NCI-H460 (cell line): ENCODE measurements at regions not wholly inside any gene's neighbourhood (a gene's known extent, or its start where the extent isn't known, plus 50 kb on each side); places are given as distances from the start of the nearest gene placed in this dataset.

Experiments
- DNase-seq: peaks from one replicate; pipeline ENCODE4 v3.0.0-alpha.2; 2016; ENCODE audit warnings: low read depth; ENCODE audit errors: extremely low read depth

DNA sequence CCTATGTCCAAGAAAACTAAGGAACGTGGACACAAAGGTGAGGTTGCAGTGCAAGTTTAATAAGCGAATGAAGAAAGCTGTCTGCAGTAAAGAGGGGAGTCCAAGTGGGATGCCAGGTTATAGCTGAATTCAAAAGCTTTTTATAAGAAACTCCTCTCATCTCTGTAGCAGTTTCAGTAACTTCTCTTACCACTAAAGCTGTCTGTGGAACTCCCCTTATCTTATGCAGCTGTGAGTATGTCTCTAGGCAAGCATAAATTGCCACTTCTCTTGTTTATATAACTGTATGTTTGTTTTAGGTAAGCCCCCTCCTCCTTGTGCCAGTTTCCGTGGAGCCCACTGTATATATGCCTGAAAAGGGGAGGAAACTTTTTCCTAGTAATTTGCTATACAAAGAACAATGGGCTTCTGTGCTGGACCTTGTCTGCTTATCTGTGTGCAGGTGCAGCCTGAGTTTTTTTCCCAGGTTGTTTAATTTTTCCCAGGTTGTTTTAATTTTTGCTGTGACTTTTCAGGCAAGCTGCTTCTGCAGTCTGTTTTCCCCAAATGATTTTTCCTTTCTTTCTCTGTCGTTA lies 875.1 kb upstream of the EPHA6 start:
- no peak for DNase-seq

- DNase-seq = no peak
Observed at GRCh38 chr3:95965704-95966336, 848.6 kb upstream of the EPHA6 start.

GRCh38 chr3:95971573-95971972 lies 842.8 kb upstream of the EPHA6 start:
- no peak for DNase-seq

GRCh38 chr3:95994338-95994737 lies 820.1 kb upstream of the EPHA6 start:
- no peak for DNase-seq

- DNase-seq = no peak
Observed at GRCh38 chr3:96000966-96001365, 813.4 kb upstream of the EPHA6 start.

GRCh38 chr3:96007650-96008195 lies 806.7 kb upstream of the EPHA6 start:
- no peak for DNase-seq

DNA sequence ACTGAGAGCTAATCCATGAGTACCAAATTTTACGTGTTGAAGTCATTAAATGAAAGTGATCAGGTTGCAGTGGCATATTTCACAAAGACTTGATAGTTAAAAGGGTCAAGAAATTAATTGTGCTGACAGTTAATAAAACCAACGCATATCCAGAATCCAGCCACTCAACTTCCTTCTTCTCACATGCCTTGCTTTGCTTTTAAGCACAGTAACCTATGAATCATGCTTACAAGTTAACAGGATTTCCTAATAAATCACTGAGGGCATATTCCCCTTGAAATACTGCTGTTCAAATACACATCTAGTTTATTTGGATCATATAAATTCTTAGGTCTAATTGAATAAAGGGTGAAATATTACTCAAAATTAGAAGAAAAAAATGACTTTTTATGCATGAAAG lies 801.5 kb upstream of the EPHA6 start:
- no peak for DNase-seq

- DNase-seq = no peak
Observed at GRCh38 chr3:96017556-96017955, 796.8 kb upstream of the EPHA6 start.

- DNase-seq = no peak
Observed at GRCh38 chr3:96022676-96023075, 791.7 kb upstream of the EPHA6 start.

GRCh38 chr3:96027718-96028117 lies 786.7 kb upstream of the EPHA6 start:
- no peak for DNase-seq

DNA sequence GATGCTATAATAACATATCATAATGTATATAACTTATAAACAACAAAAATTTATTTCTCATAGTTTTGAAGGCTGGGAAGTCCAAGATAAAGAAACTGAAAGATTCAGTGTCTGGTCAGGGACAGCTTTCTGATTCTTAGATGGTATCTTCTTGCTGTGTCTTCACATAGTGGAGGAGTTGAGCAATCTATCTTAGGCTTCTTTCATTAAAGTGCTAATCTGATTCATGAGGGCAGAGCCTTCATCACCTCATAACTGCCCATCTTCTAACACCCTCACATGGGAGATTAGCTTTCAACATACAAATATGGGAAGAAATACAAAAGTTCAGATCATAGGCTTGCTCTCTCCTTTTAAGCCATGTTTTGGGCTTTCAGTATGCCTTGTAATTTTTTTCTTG lies 774.8 kb upstream of the EPHA6 start:
- DNase-seq = no peak

GRCh38 chr3:96059301-96059700 lies 755.1 kb upstream of the EPHA6 start:
- DNase-seq = no peak

DNA sequence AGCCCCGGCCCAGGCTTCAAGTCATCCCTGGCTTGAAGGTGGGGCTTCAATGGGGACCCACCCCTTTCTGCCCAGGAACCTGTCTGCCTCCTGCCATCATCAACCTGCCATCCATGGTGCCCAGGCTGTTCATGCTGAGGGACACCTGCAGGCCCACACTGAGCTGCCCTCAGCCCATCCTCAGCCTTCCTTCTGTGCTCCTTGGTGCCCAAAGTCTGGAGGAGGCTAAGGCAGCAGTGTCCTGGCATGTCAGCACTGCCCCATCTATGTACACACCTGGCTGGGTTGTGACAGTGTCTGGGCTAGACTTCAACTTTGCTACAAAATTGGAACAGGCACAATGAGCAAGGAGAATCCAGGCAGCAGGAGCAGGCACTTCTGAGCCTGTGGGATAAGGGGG lies 745.3 kb upstream of the EPHA6 start:
- DNase-seq = no peak

DNA sequence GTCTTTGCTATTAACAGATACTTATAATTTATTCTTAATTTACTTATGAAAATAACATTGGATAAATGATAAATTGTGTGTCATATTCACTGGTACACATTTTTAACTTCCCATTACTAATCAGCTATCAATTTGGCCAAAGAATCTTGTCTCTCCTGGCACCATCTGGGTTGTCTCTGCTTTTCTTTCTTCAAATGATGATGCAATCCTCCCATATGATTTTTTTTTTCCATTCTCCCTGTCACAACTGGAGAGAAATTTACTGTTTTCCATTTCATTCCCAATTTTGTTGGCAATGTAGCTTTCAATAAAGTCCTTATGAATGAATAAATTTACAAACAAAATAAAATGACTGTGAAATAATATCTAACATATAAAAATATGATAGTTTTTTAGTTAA lies 743.7 kb upstream of the EPHA6 start:
- DNase-seq = no peak

DNA sequence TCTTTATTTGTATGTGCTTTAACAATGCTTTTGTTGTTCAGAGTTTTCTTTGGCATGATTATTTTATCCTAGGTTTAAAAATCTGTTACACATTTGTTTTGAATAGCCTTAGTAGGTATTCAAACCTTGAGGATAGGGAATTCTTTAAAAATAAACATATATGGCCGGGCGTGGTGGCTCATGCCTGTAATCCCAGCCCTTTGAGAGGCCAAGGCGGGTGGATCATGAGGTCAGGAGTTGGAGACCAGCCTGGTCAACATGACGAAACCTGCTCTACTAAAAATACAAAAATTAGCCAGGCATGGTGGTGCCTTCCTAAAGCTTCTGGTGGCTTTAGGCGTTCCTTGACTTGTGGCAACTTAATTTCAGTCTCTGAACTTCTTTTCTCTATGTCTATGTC lies 743.3 kb upstream of the EPHA6 start:
- no peak for DNase-seq

GRCh38 chr3:96072226-96072625 lies 742.2 kb upstream of the EPHA6 start:
- no peak for DNase-seq

DNA sequence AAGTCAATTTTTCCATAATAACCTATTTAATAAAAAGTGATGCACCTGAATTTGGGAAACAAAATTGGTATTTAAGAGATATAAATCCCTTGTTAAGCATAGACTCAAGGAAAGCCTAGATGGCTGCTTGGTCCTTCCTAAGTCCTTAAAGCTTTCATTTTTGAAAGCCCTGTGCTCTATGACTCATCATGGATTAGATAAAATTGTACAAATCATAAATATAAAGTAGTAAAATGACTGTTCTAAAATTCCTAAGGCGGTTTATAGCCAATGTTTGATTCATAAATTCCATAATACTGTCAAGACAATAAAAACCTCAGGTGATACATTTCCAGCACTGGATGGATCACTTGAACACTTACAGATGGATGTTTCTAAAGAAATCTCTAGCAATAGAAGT lies 730.8 kb upstream of the EPHA6 start:
- DNase-seq = no peak

GRCh38 chr3:96086018-96086417 lies 728.4 kb upstream of the EPHA6 start:
- no peak for DNase-seq

DNA sequence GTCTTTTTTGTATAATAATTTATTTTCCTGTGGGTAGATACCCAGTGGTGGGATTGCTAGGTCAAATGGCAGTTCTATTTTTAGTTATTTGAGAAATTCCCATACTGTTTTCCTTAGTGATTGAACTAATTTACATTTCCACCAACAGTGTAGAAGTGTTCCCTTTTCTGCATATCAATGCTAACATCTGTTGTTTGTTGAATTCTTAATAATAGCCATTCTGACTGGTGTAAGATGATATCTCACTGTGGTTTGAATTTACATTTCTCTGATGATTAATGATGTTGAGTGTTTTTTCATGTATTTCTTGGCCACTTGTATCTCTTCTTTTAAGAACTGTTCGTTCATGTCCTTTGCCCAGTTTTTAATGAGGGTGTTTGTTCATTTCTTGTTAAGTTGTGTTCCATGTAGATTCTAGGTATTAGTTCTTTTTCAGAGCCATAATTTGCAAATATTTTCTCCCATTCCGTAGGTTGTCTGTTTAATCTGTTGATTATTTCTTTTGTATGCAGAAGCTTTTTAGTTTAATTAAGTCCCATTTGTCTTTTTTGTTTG lies 713.3 kb upstream of the EPHA6 start:
- no peak for DNase-seq

GRCh38 chr3:96106701-96107100 lies 707.7 kb upstream of the EPHA6 start:
- no peak for DNase-seq
